Gastrocnemius medialis (tissue), 4 donors: ENCODE measurements at regions not wholly inside any gene's neighbourhood (a gene's known extent, or its start where the extent isn't known, plus 50 kb on each side); places are given as distances from the start of the nearest gene placed in this dataset.

Source experiments
- CTCF ChIP-seq, 5 experiments: fragments of 450-650 bp in 3 of 5; fragments of 200-600 bp in 2 of 5; sonication (generic) in 2 of 5; IDR thresholded peaks in 4 of 5; conservative IDR thresholded peaks in 1 of 5; 1 replicate in 4 of 5; 2 replicates in 1 of 5; pipeline ENCODE4 v1.5.1; 2016 to 2019; ENCODE audit warnings: antibody characterized with exemption in 5 of 5, mild to moderate bottlenecking in 3 of 5, moderate library complexity in 3 of 5
- POLR2A ChIP-seq, 2 donors: fragments of 450-650 bp; IDR thresholded peaks; one replicate each; pipeline ENCODE4 v1.6.1; 2017; ENCODE audit warnings: antibody characterized with exemption in 2 of 2, mild to moderate bottlenecking in 2 of 2, moderate library complexity in 2 of 2

DNA sequence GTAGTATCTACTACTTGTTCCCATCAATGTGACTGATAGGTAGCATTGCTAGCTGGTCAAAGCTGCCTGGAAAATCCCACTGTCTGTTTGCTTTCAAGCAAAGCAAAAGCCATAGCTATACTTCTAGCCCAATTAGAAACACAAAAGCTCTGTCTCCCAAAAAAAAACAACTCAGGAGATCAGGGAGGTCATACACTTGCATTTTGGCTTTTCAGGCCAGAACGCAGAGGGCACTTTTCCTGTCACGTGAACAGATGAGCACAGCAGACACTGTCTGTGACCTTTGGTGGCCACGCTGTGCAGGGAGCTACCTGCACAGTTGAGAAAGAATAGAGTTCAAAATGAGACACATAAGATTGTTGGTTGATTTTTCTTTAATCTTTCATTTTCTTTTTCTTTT lies 441.7 kb upstream of the PDZRN3 start:
- no peak for TF ChIP-seq POLR2A (IDR thresholded peaks at IDR 0.05)
- no peak for TF ChIP-seq CTCF (IDR thresholded peaks at IDR 0.05 in 4 of 5, conservative IDR thresholded peaks at IDR 0.05 in 1 of 5)
